ENCODE measurements at regions not wholly inside any gene's neighbourhood (a gene's known extent, or its start where the extent isn't known, plus 50 kb on each side); places are given as distances from the start of the nearest gene placed in this dataset.

GRCh38 chr18:10195529-10195928 is 258.9 kb upstream of the APCDD1 start:
- H3K27me3 ChIP-seq (ENCODE audit: control insufficient read depth, insufficient read depth, low read length): no peaks in the 10 kb centered on the region
- no peak overlapping the region for H3K4me3 ChIP-seq (ENCODE audit: low read length)
- H3K9me3 ChIP-seq (ENCODE audit: control insufficient read depth, low read depth, low read length): no peaks in the 10 kb centered on the region
- no peak overlapping the region for H3K9ac ChIP-seq (ENCODE audit: low read length)
- H3K27ac ChIP-seq (ENCODE audit: low read length): no peak overlapping the region
- no peaks in the 10 kb centered on the region for H3K4me1 ChIP-seq (ENCODE audit: control insufficient read depth, low read depth, low read length)
- H3K36me3 ChIP-seq (ENCODE audit: control insufficient read depth, low read depth, low read length): no peaks in the 10 kb centered on the region

- peaks cover 4% of the 10 kb centered on the region for H3K4me1 ChIP-seq (ENCODE audit: control insufficient read depth, low read depth, low read length)
- no peak overlapping the region for H3K9ac ChIP-seq (ENCODE audit: low read length)
- H3K4me3 ChIP-seq (ENCODE audit: low read length): no peak overlapping the region
- H3K9me3 ChIP-seq (ENCODE audit: control insufficient read depth, low read depth, low read length): no peaks in the 10 kb centered on the region
- no peaks in the 10 kb centered on the region for H3K27me3 ChIP-seq (ENCODE audit: control insufficient read depth, insufficient read depth, low read length)
- no peak overlapping the region for H3K27ac ChIP-seq (ENCODE audit: low read length)
- no peaks in the 10 kb centered on the region for H3K36me3 ChIP-seq (ENCODE audit: control insufficient read depth, low read depth, low read length)
These were observed 257.3 kb upstream of the APCDD1 start for GRCh38 chr18:10197097-10197496.

GRCh38 chr18:10201226-10201625 is 253.2 kb upstream of the APCDD1 start:
- H3K4me1 ChIP-seq (ENCODE audit: control insufficient read depth, low read depth, low read length): peaks cover 17% of the 10 kb centered on the region
- H3K4me3 ChIP-seq (ENCODE audit: low read length): no peak overlapping the region
- H3K36me3 ChIP-seq (ENCODE audit: control insufficient read depth, low read depth, low read length): no peaks in the 10 kb centered on the region
- H3K27me3 ChIP-seq (ENCODE audit: control insufficient read depth, insufficient read depth, low read length): no peaks in the 10 kb centered on the region
- H3K9me3 ChIP-seq (ENCODE audit: control insufficient read depth, low read depth, low read length): no peaks in the 10 kb centered on the region
- H3K27ac ChIP-seq (ENCODE audit: low read length): no peak overlapping the region
- H3K9ac ChIP-seq (ENCODE audit: low read length): no peak overlapping the region

- Histone ChIP-seq H3K9ac (ENCODE audit: low read length) (no peak overlapping the region), H3K36me3 (ENCODE audit: control insufficient read depth, low read depth, low read length) (no peaks in the 10 kb centered on the region), H3K9me3 (ENCODE audit: control insufficient read depth, low read depth, low read length) (no peaks in the 10 kb centered on the region), H3K4me1 (ENCODE audit: control insufficient read depth, low read depth, low read length) (peaks cover 17% of the 10 kb centered on the region), H3K27ac (ENCODE audit: low read length) (no peak overlapping the region), H3K4me3 (ENCODE audit: low read length) (no peak overlapping the region), H3K27me3 (ENCODE audit: control insufficient read depth, insufficient read depth, low read length) (no peaks in the 10 kb centered on the region)
These were observed 252.8 kb upstream of the APCDD1 start for GRCh38 chr18:10201659-10202058.

DNA sequence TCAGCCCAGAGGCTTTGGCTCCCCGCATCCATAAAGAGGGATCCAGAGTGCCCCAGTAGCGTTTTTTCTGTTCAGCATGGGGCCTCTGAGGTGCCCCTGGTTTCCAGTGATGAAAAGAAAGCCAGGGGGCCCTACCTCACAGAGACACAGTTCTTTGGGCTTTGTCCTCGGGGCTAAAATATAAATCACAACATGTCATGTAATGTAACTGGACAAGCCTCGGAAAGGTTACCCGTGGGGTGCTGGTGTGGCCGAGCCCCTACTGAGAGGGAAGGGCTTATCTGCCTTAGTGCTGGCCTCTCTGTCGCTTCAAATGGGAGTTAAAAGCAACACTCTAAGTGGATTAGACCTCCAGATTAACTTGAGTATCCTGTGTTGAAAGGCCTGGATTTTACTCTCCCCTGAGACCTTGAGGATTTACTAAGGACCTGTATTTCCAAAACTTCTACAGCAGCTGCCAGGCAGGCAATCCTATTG is 251.6 kb upstream of the APCDD1 start:
- H3K27ac ChIP-seq (ENCODE audit: low read length): no peak overlapping the region
- H3K9ac ChIP-seq (ENCODE audit: low read length): no peak overlapping the region
- no peak overlapping the region for H3K4me3 ChIP-seq (ENCODE audit: low read length)
- no peaks in the 10 kb centered on the region for H3K9me3 ChIP-seq (ENCODE audit: control insufficient read depth, low read depth, low read length)
- no peaks in the 10 kb centered on the region for H3K27me3 ChIP-seq (ENCODE audit: control insufficient read depth, insufficient read depth, low read length)
- peaks cover 17% of the 10 kb centered on the region for H3K4me1 ChIP-seq (ENCODE audit: control insufficient read depth, low read depth, low read length)
- no peaks in the 10 kb centered on the region for H3K36me3 ChIP-seq (ENCODE audit: control insufficient read depth, low read depth, low read length)

DNA sequence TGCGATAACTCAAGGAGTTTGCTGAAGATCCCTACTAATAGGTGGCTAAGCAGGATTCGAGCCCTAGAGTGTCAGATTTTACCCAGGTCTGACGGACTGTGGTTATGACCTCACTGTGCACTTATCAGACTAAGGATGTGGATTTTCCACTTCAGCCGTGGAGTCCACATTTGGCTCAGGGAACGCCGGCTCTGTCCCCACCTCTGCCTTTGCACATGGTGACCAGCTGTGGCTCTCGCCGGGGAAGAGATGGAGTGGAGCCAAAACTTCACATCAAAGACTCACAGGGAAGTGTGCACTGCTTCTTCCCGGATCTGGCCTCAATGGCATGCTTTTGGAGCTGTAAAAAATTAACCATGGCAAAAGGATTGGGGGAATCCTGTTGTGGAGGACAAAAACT is 249.3 kb upstream of the APCDD1 start:
- Histone ChIP-seq H3K4me3 (ENCODE audit: low read length) (no peak overlapping the region), H3K9me3 (ENCODE audit: control insufficient read depth, low read depth, low read length) (no peaks in the 10 kb centered on the region), H3K9ac (ENCODE audit: low read length) (no peak overlapping the region), H3K27me3 (ENCODE audit: control insufficient read depth, insufficient read depth, low read length) (no peaks in the 10 kb centered on the region), H3K36me3 (ENCODE audit: control insufficient read depth, low read depth, low read length) (no peaks in the 10 kb centered on the region), H3K27ac (ENCODE audit: low read length) (no peak overlapping the region), H3K4me1 (ENCODE audit: control insufficient read depth, low read depth, low read length) (peaks cover 17% of the 10 kb centered on the region)

DNA sequence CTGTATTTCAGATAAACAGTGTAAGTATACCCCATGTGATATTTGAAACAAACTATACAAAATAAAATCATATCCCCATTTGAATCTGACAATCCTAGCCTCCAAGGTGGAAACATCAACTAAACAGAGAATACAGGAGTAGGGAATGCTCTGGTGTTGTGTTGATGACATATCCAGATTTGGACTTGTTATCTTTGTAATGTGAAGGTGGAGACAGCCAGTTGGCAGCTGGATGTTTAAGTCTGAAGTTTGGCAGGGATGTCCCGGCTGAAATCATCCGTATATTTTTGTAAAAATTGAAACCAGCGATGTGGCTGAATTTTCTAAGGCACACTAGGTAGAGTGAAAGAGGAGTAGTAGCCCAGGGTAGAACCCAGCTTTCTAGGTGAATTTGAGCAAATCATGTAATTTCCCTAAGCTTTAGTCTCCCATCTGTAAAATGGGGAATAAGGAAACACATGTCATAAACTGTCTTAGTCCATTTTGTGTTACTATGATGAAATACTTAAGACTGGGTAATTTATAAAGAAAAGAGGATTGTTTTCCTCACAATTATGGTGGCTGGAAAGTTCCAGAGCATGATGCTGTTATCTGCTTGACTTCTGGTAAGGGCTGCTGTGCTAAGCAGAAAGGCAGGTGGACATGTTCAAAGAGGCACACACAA is 246.6 kb upstream of the APCDD1 start:
- Histone ChIP-seq H3K36me3 (ENCODE audit: control insufficient read depth, low read depth, low read length) (no peaks in the 10 kb centered on the region), H3K27ac (ENCODE audit: low read length) (no peak overlapping the region), H3K27me3 (ENCODE audit: control insufficient read depth, insufficient read depth, low read length) (no peaks in the 10 kb centered on the region), H3K9me3 (ENCODE audit: control insufficient read depth, low read depth, low read length) (no peaks in the 10 kb centered on the region), H3K4me3 (ENCODE audit: low read length) (no peak overlapping the region), H3K4me1 (ENCODE audit: control insufficient read depth, low read depth, low read length) (peaks cover 6% of the 10 kb centered on the region), H3K9ac (ENCODE audit: low read length) (no peak overlapping the region)

DNA sequence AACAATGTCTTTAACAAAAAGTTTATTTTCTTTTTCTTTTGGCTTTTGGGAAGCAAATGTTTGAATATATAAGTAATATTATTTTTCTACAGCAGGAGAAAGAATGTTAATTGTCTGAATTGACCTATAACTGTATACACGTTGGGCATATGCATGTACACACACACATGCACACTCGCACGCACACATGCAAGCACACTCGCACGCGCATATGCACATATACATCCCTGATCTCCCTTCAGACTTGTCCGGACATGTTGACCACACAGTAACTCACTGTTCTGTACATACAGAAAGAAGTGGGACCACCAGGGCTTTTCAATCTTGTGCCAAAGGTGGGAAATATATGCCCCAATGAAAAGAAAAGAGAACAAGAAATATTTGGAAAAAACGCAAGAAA is 245.1 kb upstream of the APCDD1 start:
- no peaks in the 10 kb centered on the region for H3K4me1 ChIP-seq (ENCODE audit: control insufficient read depth, low read depth, low read length)
- H3K36me3 ChIP-seq (ENCODE audit: control insufficient read depth, low read depth, low read length): no peaks in the 10 kb centered on the region
- no peak overlapping the region for H3K9ac ChIP-seq (ENCODE audit: low read length)
- H3K9me3 ChIP-seq (ENCODE audit: control insufficient read depth, low read depth, low read length): no peaks in the 10 kb centered on the region
- H3K4me3 ChIP-seq (ENCODE audit: low read length): no peak overlapping the region
- H3K27ac ChIP-seq (ENCODE audit: low read length): no peak overlapping the region
- H3K27me3 ChIP-seq (ENCODE audit: control insufficient read depth, insufficient read depth, low read length): no peaks in the 10 kb centered on the region

- H3K9ac ChIP-seq (ENCODE audit: low read length): no peak overlapping the region
- H3K36me3 ChIP-seq (ENCODE audit: control insufficient read depth, low read depth, low read length): no peaks in the 10 kb centered on the region
- no peak overlapping the region for H3K4me3 ChIP-seq (ENCODE audit: low read length)
- no peak overlapping the region for H3K27ac ChIP-seq (ENCODE audit: low read length)
- no peaks in the 10 kb centered on the region for H3K9me3 ChIP-seq (ENCODE audit: control insufficient read depth, low read depth, low read length)
- no peaks in the 10 kb centered on the region for H3K4me1 ChIP-seq (ENCODE audit: control insufficient read depth, low read depth, low read length)
- H3K27me3 ChIP-seq (ENCODE audit: control insufficient read depth, insufficient read depth, low read length): no peaks in the 10 kb centered on the region
These were observed 244.3 kb upstream of the APCDD1 start for GRCh38 chr18:10210057-10210633.

DNA sequence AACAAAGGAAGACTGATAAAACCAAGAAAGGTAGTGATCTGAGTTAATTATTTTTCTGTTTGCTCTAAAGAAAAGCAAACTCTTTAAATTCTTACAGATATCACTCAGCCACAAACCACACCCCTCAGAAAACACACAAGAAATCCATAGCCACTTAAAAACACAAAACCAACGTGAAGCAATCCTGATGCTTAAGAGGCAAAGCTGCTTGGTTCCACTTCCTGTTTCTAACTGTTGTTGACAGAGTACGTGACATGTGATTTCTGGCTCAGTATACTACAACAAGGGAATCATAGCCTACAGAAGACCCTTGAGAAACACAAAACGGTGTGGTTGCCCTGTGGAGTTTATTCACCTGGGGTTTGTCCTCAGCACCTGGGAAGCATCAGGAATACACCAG is 240.9 kb upstream of the APCDD1 start:
- no peak overlapping the region for H3K4me3 ChIP-seq (ENCODE audit: low read length)
- H3K4me1 ChIP-seq (ENCODE audit: control insufficient read depth, low read depth, low read length): no peaks in the 10 kb centered on the region
- H3K9me3 ChIP-seq (ENCODE audit: control insufficient read depth, low read depth, low read length): no peaks in the 10 kb centered on the region
- H3K9ac ChIP-seq (ENCODE audit: low read length): no peak overlapping the region
- no peaks in the 10 kb centered on the region for H3K36me3 ChIP-seq (ENCODE audit: control insufficient read depth, low read depth, low read length)
- no peak overlapping the region for H3K27ac ChIP-seq (ENCODE audit: low read length)
- H3K27me3 ChIP-seq (ENCODE audit: control insufficient read depth, insufficient read depth, low read length): no peaks in the 10 kb centered on the region

GRCh38 chr18:10215446-10215845 is 239.0 kb upstream of the APCDD1 start:
- Histone ChIP-seq H3K4me3 (ENCODE audit: low read length) (no peak overlapping the region), H3K27ac (ENCODE audit: low read length) (no peak overlapping the region), H3K4me1 (ENCODE audit: control insufficient read depth, low read depth, low read length) (no peaks in the 10 kb centered on the region), H3K9ac (ENCODE audit: low read length) (no peak overlapping the region), H3K36me3 (ENCODE audit: control insufficient read depth, low read depth, low read length) (no peaks in the 10 kb centered on the region), H3K27me3 (ENCODE audit: control insufficient read depth, insufficient read depth, low read length) (no peaks in the 10 kb centered on the region), H3K9me3 (ENCODE audit: control insufficient read depth, low read depth, low read length) (peaks cover 4% of the 10 kb centered on the region)

DNA sequence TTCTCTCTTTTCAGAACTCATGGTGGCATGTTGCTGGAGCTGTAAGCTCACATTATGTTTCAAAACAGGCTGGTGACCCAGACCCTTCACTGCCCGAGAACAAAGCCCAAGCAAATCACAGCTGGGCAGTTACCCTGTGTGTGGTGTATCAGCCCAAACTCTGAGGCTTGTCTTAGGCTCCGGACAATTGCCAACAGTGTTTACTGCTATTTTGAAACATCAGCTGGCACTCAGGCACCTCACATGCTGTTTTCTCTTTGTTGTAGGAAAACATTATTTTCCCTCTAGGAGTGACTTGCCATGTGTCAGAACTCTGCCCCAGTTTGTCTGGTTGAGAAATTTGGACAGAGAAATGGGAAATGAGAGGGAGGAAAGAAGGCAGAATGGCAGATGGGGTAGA is 237.6 kb upstream of the APCDD1 start:
- Histone ChIP-seq H3K9ac (ENCODE audit: low read length) (no peak overlapping the region), H3K27ac (ENCODE audit: low read length) (no peak overlapping the region), H3K27me3 (ENCODE audit: control insufficient read depth, insufficient read depth, low read length) (no peaks in the 10 kb centered on the region), H3K4me1 (ENCODE audit: control insufficient read depth, low read depth, low read length) (no peaks in the 10 kb centered on the region), H3K4me3 (ENCODE audit: low read length) (no peak overlapping the region), H3K9me3 (ENCODE audit: control insufficient read depth, low read depth, low read length) (peaks cover 4% of the 10 kb centered on the region), H3K36me3 (ENCODE audit: control insufficient read depth, low read depth, low read length) (no peaks in the 10 kb centered on the region)

Measured in iPS-18a (cell line).